ENCODE measurements at regions not wholly inside any gene's neighbourhood (a gene's known extent, or its start where the extent isn't known, plus 50 kb on each side); places are given as distances from the start of the nearest gene placed in this dataset.

- TF ChIP-seq CTCF (IDR thresholded peaks at IDR 0.05; ENCODE audit: low read depth, low read length), result no peak
- peak overlapping the region; percentile 25; the same call in 1 of the 2 replicates for H3K4me3 ChIP-seq (ENCODE audit: low read depth, low read length)
These were observed 343.4 kb upstream of the CDH6 start for GRCh38 chr5:30849931-30850710.

DNA sequence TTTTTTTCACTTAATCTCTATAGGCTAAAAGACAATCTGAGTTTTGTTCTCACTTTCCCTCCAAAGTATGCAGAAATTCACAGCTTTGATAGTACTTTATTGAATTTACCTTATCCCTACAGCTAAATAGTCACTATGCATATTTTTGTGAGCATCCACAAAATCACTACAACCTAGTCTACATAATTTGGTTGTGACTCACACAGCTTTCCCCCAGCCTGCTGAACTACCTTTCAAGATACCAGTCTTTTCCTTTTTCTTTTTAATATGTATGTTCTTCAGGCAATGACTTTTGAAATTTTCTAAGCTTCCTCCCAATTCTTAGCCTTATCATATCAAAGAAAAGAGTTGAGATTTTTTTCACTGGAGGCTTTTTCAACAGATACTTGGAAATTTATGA, 347.3 kb upstream of the CDH6 start:
- TF ChIP-seq CTCF (IDR thresholded peaks at IDR 0.05; ENCODE audit: low read depth, low read length), result no peak
- H3K4me3 ChIP-seq (ENCODE audit: low read depth, low read length), result no peak overlapping the region

DNA sequence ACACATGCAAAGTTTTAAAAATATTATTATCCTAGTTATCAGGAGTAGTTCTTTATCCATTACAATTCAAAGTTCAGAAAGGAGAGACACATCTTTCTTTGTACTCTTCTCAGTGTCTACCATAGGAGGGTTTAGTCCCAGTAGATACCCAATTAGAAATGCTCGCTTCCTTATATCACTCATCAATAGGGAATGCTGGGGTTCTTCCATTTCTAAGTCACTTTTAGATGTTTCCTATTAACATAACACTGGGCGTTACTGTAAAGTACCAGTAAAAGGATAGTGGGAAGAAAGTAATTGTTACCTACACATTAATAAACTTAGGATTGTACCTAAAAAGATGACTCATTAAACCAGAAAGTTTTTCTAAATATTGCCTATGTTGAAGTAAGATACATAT, 348.3 kb upstream of the CDH6 start:
- H3K4me3 ChIP-seq (ENCODE audit: low read depth, low read length), result no peak overlapping the region
- TF ChIP-seq CTCF (IDR thresholded peaks at IDR 0.05; ENCODE audit: low read depth, low read length), result no peak

- H3K4me3 ChIP-seq (ENCODE audit: low read depth, low read length), result no peak overlapping the region
- TF ChIP-seq CTCF (IDR thresholded peaks at IDR 0.05; ENCODE audit: low read depth, low read length), result no peak
These were observed 349.9 kb upstream of the CDH6 start for GRCh38 chr5:30843541-30843940.

- H3K4me3 ChIP-seq (ENCODE audit: low read depth, low read length), result no peak overlapping the region
- TF ChIP-seq CTCF (IDR thresholded peaks at IDR 0.05; ENCODE audit: low read depth, low read length), result no peak
These were observed 353.5 kb upstream of the CDH6 start for GRCh38 chr5:30839956-30840355.

DNA sequence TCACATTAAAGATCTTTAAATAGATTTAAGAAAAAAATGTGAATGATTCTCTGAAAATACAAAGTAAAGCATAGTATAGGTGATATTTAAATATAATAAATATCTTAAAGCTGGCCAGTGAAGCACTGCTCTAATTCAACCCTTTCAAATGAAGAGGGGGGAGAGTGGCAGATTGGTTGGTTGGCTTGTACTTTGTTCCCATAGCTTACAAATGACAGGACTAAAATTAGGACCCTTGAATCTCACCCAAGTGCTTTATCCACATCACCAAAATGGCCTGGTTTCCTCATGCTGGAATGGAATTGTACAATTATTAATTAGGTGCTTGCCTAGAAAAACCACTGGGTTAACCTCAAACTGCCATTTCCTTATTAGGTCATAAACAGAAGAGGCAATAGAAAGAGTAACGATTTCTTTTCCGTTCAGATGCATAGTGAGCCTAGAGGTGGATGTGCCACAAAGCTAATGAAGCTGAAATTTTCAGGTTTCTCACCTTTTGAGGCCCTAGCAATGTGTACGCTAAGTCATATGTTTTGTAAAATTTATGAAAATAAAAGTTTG, 354.5 kb upstream of the CDH6 start:
- TF ChIP-seq CTCF (IDR thresholded peaks at IDR 0.05; ENCODE audit: low read depth, low read length), result no peak

GRCh38 chr5:30832519-30832918, 361.0 kb upstream of the CDH6 start:
- no peak overlapping the region for H3K4me3 ChIP-seq (ENCODE audit: low read depth, low read length)
- TF ChIP-seq CTCF (IDR thresholded peaks at IDR 0.05; ENCODE audit: low read depth, low read length), result no peak

More for the DNA sequence above, 354.5 kb upstream of the CDH6 start:
- H3K4me3 ChIP-seq (ENCODE audit: low read depth, low read length), result no peak overlapping the region

Measured in WI38 (cell line).